Loucy (cell line): ENCODE measurements at regions not wholly inside any gene's neighbourhood (a gene's known extent, or its start where the extent isn't known, plus 50 kb on each side); places are given as distances from the start of the nearest gene placed in this dataset.
"Not testable (repeated sequence)": the region's sequence is repeated elsewhere in the genome, so short reads cannot be mapped to it uniquely, and the experiment has no call there.

Experiments used
- H2AFZ ChIP-seq: fragments of 200-600 bp; sonication (generic); 2 replicates; pipeline ENCODE4 v1.6.0; 2016; ENCODE audit warnings: antibody characterized with exemption, mild to moderate bottlenecking, low read length, moderate library complexity
- H3F3A ChIP-seq: fragments of 200-600 bp; 2 replicates; pipeline ENCODE4 v1.6.0; 2016; ENCODE audit warnings: antibody characterized with exemption, low read depth, mild to moderate bottlenecking
- H3K27me3 ChIP-seq: fragments of 200-600 bp; sonication (generic); 2 replicates; pipeline ENCODE4 v1.6.1; 2014; ENCODE audit warnings: low read length, mild to moderate bottlenecking; ENCODE audit not compliant: insufficient read depth, poor library complexity, severe bottlenecking
- H3K36me3 ChIP-seq: fragments of 200-600 bp; sonication (generic); 2 replicates; pipeline ENCODE4 v1.6.1; 2016; ENCODE audit warnings: low read length; ENCODE audit not compliant: insufficient read depth
- H3K4me1 ChIP-seq: fragments of 200-600 bp; sonication (generic); 2 replicates; pipeline ENCODE4 v1.5.1; 2014; ENCODE audit warnings: low read length, mild to moderate bottlenecking; ENCODE audit not compliant: insufficient read depth, poor library complexity, severe bottlenecking
- H3K4me2 ChIP-seq: fragments of 200-600 bp; sonication (generic); 2 replicates; pipeline ENCODE4 v1.6.0; 2014; ENCODE audit warnings: antibody characterized with exemption, low read length, low read depth, mild to moderate bottlenecking; ENCODE audit not compliant: poor library complexity, severe bottlenecking
- H3K4me3 ChIP-seq: fragments of 200-600 bp; sonication (generic); 2 replicates; pipeline ENCODE4 v1.5.1; 2014; ENCODE audit warnings: low read length, mild to moderate bottlenecking, mixed read lengths; ENCODE audit not compliant: poor library complexity, severe bottlenecking
- H3K79me2 ChIP-seq: fragments of 200-600 bp; sonication (generic); 2 replicates; pipeline ENCODE4 v1.6.1; 2014; ENCODE audit warnings: low read length; ENCODE audit not compliant: insufficient read depth
- H3K9ac ChIP-seq: fragments of 200-600 bp; sonication (generic); 2 replicates; pipeline ENCODE4 v1.6.0; 2014; ENCODE audit warnings: mild to moderate bottlenecking, low read depth, low read length, moderate library complexity; ENCODE audit not compliant: poor library complexity, severe bottlenecking
- H3K9me2 ChIP-seq: fragments of 200-600 bp; sonication (generic); replicated peaks from 2 replicates; pipeline ENCODE4 v1.6.1; 2016; ENCODE audit warnings: low read depth, low read length, mixed read lengths
- H3K9me3 ChIP-seq: fragments of 200-600 bp; sonication (generic); 2 replicates; pipeline ENCODE4 v1.6.1; 2014; ENCODE audit warnings: mild to moderate bottlenecking, antibody characterized with exemption, low read length, low read depth; ENCODE audit not compliant: insufficient read depth
- H4K20me1 ChIP-seq: fragments of 200-600 bp; sonication (generic); 2 replicates; pipeline ENCODE4 v1.6.0; 2014; ENCODE audit warnings: antibody characterized with exemption, low read length, mild to moderate bottlenecking; ENCODE audit not compliant: insufficient read depth, poor library complexity, severe bottlenecking
- CTCF ChIP-seq: fragments of 200-600 bp; sonication (generic); conservative IDR thresholded peaks from 2 replicates; pipeline ENCODE4 v1.5.1; 2014; ENCODE audit warnings: mild to moderate bottlenecking, antibody characterized with exemption, low read length
- EZH2phosphoT487 ChIP-seq: fragments of 200-600 bp; IDR thresholded peaks from 2 replicates; pipeline ENCODE4 v1.6.1; 2018; ENCODE audit warnings: antibody characterized with exemption, mild to moderate bottlenecking, moderate library complexity, borderline replicate concordance

GRCh38 chr4:104279744-104280143 lies 214.9 kb downstream of the CXXC4 start:
- Histone ChIP-seq H2AFZ (no peak overlapping the region), H3K9ac (no peak overlapping the region), H3K4me1 (no peaks in the 10 kb centered on the region), H3K27me3 (no peaks in the 10 kb centered on the region), H4K20me1 (no peaks in the 10 kb centered on the region), H3K36me3 (no peaks in the 10 kb centered on the region), H3K9me2 (no peaks in the 10 kb centered on the region), H3K4me2 (no peak overlapping the region), H3K4me3 (no peak overlapping the region), H3K9me3 (no peaks in the 10 kb centered on the region), H3F3A (no peaks in the 10 kb centered on the region), H3K79me2 (no peaks in the 10 kb centered on the region)
- TF ChIP-seq EZH2phosphoT487 (no peak), CTCF (no peak)

- Histone ChIP-seq H3K9ac (no peak overlapping the region), H3F3A (no peaks in the 10 kb centered on the region), H3K9me2 (no peaks in the 10 kb centered on the region), H4K20me1 (no peaks in the 10 kb centered on the region), H3K36me3 (no peaks in the 10 kb centered on the region), H3K4me1 (no peaks in the 10 kb centered on the region), H3K4me3 (no peak overlapping the region), H3K79me2 (no peaks in the 10 kb centered on the region), H3K4me2 (no peak overlapping the region), H3K27me3 (no peaks in the 10 kb centered on the region), H3K9me3 (no peaks in the 10 kb centered on the region), H2AFZ (no peak overlapping the region)
- no peak for TF ChIP-seq CTCF
- TF ChIP-seq EZH2phosphoT487: no peak
Measured at GRCh38 chr4:104272966-104273365, 221.7 kb downstream of the CXXC4 start.

GRCh38 chr4:104269603-104270002 lies 225.1 kb downstream of the CXXC4 start:
- H3K4me1 ChIP-seq, H3K27me3 ChIP-seq: not testable (repeated sequence)

GRCh38 chr4:104263100-104263499 lies 231.6 kb downstream of the CXXC4 start:
- Histone ChIP-seq H3K36me3 (no peaks in the 10 kb centered on the region), H3K4me1 (no peaks in the 10 kb centered on the region), H3K27me3 (no peaks in the 10 kb centered on the region), H3K9me3 (0 out of 2 replicates have a peak, but pooled peaks cover 3% of the 10 kb centered on the region), H3K4me2 (no peak overlapping the region), H3K79me2 (no peaks in the 10 kb centered on the region), H2AFZ (no peak overlapping the region), H3K9me2 (no peaks in the 10 kb centered on the region), H3F3A (no peaks in the 10 kb centered on the region), H3K4me3 (no peak overlapping the region), H4K20me1 (no peaks in the 10 kb centered on the region), H3K9ac (no peak overlapping the region)
- TF ChIP-seq EZH2phosphoT487 (no peak), CTCF (no peak)

More at GRCh38 chr4:104269603-104270002, 225.1 kb downstream of the CXXC4 start:
- H2AFZ ChIP-seq, H3F3A ChIP-seq, H3K4me2 ChIP-seq, H3K79me2 ChIP-seq, H3K9me2 ChIP-seq, H3K36me3 ChIP-seq, H3K4me3 ChIP-seq, H3K9ac ChIP-seq, H3K9me3 ChIP-seq, H4K20me1 ChIP-seq: not testable (repeated sequence)
